ENCODE measurements at regions not wholly inside any gene's neighbourhood (a gene's known extent, or its start where the extent isn't known, plus 50 kb on each side); places are given as distances from the start of the nearest gene placed in this dataset.

GRCh38 chr9:105039175-105039799 lies 111.3 kb upstream of the ABCA1 start:
- TF ChIP-seq, protein P1, sequence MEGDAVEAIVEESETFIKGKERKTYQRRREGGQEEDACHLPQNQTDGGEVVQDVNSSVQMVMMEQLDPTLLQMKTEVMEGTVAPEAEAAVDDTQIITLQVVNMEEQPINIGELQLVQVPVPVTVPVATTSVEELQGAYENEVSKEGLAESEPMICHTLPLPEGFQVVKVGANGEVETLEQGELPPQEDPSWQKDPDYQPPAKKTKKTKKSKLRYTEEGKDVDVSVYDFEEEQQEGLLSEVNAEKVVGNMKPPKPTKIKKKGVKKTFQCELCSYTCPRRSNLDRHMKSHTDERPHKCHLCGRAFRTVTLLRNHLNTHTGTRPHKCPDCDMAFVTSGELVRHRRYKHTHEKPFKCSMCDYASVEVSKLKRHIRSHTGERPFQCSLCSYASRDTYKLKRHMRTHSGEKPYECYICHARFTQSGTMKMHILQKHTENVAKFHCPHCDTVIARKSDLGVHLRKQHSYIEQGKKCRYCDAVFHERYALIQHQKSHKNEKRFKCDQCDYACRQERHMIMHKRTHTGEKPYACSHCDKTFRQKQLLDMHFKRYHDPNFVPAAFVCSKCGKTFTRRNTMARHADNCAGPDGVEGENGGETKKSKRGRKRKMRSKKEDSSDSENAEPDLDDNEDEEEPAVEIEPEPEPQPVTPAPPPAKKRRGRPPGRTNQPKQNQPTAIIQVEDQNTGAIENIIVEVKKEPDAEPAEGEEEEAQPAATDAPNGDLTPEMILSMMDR (IDR thresholded peaks at IDR 0.05 in 8 of 11, conservative IDR thresholded peaks at IDR 0.05 in 3 of 11) = no peak
- TF ChIP-seq POLR2AphosphoS5 (IDR thresholded peaks at IDR 0.05) = no peak
